HG03469 (cell line): ENCODE measurements at regions not wholly inside any gene's neighbourhood (a gene's known extent, or its start where the extent isn't known, plus 50 kb on each side); places are given as distances from the start of the nearest gene placed in this dataset.
"Not testable (repeated sequence)": the region's sequence is repeated elsewhere in the genome, so short reads cannot be mapped to it uniquely, and the experiment has no call there.

Experiments used
- ATAC-seq: cut with Tn5 transposase; IDR thresholded peaks from one replicate; pipeline ENCODE4 v1.9.1; 2021; ENCODE audit warnings: mild to moderate bottlenecking, moderate library complexity, moderate number of reproducible peaks; ENCODE audit not compliant: unreplicated experiment

- ATAC-seq, result no peak
Observed at GRCh38 chr6:167748458-167749379, 78.0 kb upstream of the AFDN start.

DNA sequence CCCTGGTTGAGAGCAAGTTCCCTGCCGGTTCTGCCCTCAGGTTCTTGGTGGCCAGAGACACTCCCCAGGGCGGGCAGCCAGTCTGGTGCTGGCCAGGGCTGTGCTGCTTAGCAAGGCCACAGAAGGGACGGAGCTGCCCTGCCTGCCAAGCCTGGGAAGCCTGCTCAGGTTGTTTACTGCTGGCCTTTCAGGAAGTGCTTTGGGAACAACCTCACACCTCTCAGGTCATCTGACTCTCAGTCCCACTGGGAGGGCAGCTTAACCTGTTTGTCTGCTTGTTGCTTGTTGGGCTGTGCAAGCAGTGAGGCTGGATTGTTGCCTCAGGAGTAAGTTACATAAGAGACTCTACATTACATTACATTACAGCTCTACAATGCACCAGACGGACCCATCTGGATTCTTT lies 75.8 kb upstream of the AFDN start:
- no peak for ATAC-seq

- ATAC-seq, result no peak
Observed at GRCh38 chr6:167751579-167752115, 75.1 kb upstream of the AFDN start.

DNA sequence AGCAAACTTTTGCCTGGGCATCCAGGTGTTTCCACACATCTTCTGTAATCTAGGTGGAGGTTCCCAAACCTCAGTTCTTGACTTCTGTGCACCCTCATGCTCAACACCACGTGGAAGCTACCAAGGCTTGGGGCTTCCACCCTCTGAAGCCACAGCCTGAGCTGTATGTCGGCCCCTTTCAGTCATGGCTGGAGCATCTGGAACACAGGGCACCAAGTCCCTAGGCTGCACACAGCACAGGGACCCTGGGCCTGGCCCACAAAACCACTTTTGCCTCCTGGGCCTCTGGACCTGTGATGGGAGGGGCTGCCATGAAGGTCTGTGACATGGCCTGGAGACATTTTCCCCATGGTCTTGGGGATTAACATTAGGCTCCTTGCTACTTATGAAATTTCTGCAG lies 73.4 kb upstream of the AFDN start:
- not testable (repeated sequence) for ATAC-seq

DNA sequence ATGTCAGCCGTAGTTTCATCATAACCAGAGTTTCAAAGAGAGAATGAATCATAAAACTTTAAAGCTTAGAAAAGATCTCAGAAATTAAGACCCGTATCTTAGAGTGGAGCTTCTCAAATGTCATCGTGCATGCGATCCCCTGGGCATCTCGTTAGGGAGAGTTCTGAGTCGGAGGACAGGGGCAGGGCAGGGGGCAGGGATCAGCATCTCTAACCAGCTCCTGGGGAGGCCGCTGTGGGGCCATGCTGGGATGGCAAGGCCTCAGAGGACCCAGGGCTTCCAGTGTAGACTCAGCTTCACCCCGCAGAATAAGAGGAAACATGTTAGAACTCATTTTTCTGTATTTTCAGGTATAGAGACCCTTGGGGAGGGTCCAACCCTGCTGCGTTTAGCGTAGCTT lies 72.0 kb upstream of the AFDN start:
- no peak for ATAC-seq

DNA sequence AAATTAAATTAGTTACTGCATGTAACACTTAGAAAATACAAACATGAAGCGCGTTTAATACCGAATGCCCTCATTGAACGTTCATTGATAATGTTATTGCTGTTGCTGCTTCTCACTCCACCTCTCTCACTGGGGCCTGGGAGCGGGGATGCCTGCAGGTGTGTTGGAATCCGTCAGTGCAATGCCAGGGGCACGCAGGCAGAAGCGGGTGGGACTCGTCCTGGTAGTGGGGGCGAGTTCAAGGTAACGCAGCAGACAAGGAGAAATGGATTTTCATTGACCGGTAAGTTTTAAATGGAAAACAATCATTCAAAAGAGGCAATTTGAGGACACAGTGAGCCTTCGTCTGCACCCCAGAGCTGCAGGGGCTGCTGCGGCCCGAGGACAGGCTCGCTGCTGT lies 71.2 kb upstream of the AFDN start:
- ATAC-seq, result no peak

- no peak for ATAC-seq
Observed at GRCh38 chr6:167756597-167756996, 70.1 kb upstream of the AFDN start.

GRCh38 chr6:167757249-167757648 lies 69.5 kb upstream of the AFDN start:
- ATAC-seq, result no peak

DNA sequence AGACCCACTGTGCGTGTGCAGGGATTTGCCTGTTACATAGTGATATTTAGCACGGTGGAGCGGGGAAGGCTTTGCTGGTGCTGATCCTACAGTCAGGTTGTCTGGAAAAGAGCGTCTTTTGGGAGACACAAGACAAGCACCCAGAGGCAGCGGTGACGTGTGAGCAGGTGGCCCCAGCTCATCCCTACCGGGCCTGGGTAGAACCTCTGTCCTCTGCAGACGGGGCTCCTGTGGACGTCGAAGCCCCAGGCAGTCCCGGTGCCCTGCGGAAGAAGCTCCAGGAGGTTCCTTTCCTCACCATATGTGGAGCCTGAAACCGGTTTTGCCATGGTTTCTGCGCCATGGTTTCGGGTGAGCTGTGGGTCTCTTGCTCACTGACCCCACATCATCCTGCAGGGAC lies 68.9 kb upstream of the AFDN start:
- ATAC-seq, result no peak

GRCh38 chr6:167758309-167759023 lies 68.2 kb upstream of the AFDN start:
- no peak for ATAC-seq

- no peak for ATAC-seq
Observed at GRCh38 chr6:167759206-167759605, 67.5 kb upstream of the AFDN start.

DNA sequence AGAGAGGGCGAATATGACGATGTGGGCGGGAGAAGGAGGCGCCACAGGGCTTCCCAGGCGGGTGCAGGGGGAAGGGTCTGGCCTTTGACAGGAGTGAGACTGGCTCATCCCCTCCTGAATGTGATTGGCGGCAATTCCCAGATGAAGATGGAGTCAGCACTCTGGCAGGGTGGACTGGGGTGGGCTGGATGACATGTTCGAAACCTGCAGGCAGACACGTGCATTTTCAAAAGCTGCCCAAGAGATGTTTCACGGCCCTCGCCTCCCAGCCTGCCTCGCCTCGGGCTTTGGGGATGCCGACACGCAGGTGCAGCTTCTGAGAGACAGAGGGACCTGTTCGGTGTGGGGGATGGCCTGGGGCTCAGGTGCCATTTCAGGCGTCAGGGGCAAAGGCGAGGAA lies 66.8 kb upstream of the AFDN start:
- no peak for ATAC-seq

GRCh38 chr6:167760979-167761793 lies 65.5 kb upstream of the AFDN start:
- no peak for ATAC-seq

GRCh38 chr6:167761794-167762258 lies 64.9 kb upstream of the AFDN start:
- no peak for ATAC-seq

DNA sequence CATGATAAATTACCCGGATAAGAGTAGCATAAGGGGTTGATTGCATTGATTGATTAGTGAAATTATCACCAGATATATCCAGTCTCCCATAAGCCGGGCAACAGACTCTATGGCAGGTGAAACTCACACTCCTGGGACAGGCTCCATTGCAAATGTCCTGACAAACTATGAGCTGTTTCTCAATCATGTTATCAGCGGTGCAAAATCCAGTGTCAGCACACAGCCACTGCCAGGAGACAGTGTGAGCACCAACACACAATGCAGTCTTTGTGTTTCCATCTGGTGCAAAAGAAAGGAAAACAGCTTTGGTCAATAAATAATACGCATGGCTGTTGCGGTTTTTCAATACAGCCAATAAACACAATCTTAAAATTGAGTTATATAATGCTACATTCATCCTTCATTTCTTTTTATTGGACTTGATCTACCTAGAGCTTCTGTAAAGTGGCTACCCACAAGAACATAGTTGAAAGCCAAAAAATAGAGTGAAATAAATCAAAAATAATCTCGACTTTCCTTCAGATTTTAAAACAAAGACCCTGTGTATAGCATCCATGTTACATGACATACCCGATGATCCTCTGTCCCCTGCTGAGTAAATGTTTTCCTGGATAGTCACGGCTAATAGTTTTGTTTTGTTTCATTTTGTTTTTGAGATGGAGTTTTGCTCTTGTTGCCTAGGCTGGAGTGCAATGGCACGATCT lies 64.3 kb upstream of the AFDN start:
- no peak for ATAC-seq

DNA sequence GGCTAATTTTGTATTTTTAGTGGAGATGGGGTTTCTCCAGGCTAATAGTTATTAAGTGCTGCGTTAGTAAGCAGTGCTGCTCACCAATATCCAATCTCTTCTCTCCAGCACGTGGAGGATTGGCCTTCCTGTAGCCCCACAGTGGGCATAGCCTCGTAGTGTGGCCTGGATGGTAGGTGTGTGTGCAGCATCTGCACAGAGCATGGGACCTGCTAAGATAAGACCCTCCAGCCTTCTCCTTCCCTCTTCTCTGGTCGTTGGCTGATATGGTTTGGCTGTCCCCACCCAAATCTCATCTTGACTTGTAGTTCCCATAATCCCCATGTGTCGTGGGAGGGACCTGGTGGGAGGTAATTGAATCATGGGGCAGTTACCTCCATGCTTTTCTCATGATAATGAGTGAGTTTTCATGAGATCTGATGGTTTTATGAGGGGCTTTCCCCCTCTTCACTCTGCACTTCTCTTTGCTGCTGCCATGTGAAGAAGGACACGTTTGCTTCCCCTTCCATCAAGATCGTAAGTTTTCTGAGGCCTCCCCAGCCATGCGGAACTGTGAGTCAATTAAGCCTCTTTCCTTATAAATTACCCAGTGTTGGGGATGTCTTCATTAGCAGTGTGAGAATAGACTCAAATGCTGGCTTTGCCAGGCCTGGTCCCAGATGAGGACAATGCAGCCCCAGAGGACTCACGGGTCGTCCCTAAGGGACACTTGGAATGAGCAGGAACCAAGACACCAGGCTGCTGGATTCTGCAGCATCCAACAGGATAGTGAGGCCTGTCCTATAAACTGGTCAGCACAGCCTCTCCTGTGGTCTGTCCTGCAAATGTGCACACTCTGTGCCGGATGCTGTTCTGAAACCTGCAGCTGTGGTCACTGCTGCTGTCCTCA lies 63.4 kb upstream of the AFDN start:
- no peak for ATAC-seq

DNA sequence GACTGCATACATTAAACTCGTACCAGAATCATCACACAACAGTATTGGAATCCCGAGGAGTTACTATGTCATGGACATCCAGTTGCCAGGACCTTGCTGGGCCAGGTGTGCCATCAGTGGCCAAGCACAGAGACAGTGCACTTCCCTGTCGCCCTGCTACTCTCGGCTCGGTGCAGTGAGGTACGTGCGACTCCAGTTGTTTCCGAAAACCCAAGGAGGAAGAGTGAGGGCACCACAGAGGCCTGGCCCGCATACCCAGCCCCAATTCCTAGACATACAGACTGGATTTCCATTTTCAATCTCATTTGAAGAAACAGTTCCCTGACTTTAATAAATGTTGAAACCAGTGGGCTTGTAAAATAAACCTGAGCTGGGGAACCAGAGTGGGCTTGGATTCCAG lies 62.5 kb upstream of the AFDN start:
- no peak for ATAC-seq

GRCh38 chr6:167764713-167765479 lies 61.8 kb upstream of the AFDN start:
- ATAC-seq, result no peak
